ENCODE measurements at regions not wholly inside any gene's neighbourhood (a gene's known extent, or its start where the extent isn't known, plus 50 kb on each side); places are given as distances from the start of the nearest gene placed in this dataset.

- Mint-ChIP-seq H3K27me3 (peaks cover 16% of the 10 kb centered on the region), H3K4me1 (peaks cover 11% of the 10 kb centered on the region), H3K4me3 (no peak overlapping the region), H3K9me3 (no peaks in the 10 kb centered on the region), H3K36me3 (no peaks in the 10 kb centered on the region), H3K27ac (no peak overlapping the region)
- no peak for DNase-seq
Observed at GRCh38 chr5:142439207-142439860, 114.5 kb upstream of the SPRY4 start.

GRCh38 chr5:142438573-142438972 lies 113.8 kb upstream of the SPRY4 start:
- Mint-ChIP-seq H3K4me1 (peaks cover 14% of the 10 kb centered on the region), H3K27ac (no peak overlapping the region), H3K36me3 (no peaks in the 10 kb centered on the region), H3K27me3 (peaks cover 16% of the 10 kb centered on the region), H3K9me3 (no peaks in the 10 kb centered on the region), H3K4me3 (no peak overlapping the region)
- DNase-seq, result no peak

- Mint-ChIP-seq H3K27me3 (peaks cover 16% of the 10 kb centered on the region), H3K4me1 (peaks cover 24% of the 10 kb centered on the region), H3K4me3 (no peak overlapping the region), H3K27ac (no peak overlapping the region), H3K9me3 (no peaks in the 10 kb centered on the region), H3K36me3 (no peaks in the 10 kb centered on the region)
- DNase-seq, result no peak
Observed at GRCh38 chr5:142437563-142437962, 112.7 kb upstream of the SPRY4 start.

- H3K27me3 Mint-ChIP-seq, result peaks cover 4% of the 10 kb centered on the region
- H3K36me3 Mint-ChIP-seq, result no peaks in the 10 kb centered on the region
- no peak overlapping the region for H3K27ac Mint-ChIP-seq
- H3K4me1 Mint-ChIP-seq, result peaks cover 23% of the 10 kb centered on the region
- H3K4me3 Mint-ChIP-seq, result no peak overlapping the region
- H3K9me3 Mint-ChIP-seq, result no peaks in the 10 kb centered on the region
- no peak for DNase-seq
Observed at GRCh38 chr5:142435410-142436115, 110.7 kb upstream of the SPRY4 start.

- no peaks in the 10 kb centered on the region for H3K9me3 Mint-ChIP-seq
- no peak overlapping the region for H3K4me3 Mint-ChIP-seq
- peaks cover 23% of the 10 kb centered on the region for H3K4me1 Mint-ChIP-seq
- no peak overlapping the region for H3K27ac Mint-ChIP-seq
- H3K36me3 Mint-ChIP-seq, result no peaks in the 10 kb centered on the region
- peaks cover 4% of the 10 kb centered on the region for H3K27me3 Mint-ChIP-seq
- DNase-seq, result no peak
Observed at GRCh38 chr5:142434322-142434612, 109.4 kb upstream of the SPRY4 start.

GRCh38 chr5:142433526-142434321 lies 108.9 kb upstream of the SPRY4 start:
- no peak overlapping the region for H3K4me3 Mint-ChIP-seq
- no peaks in the 10 kb centered on the region for H3K36me3 Mint-ChIP-seq
- H3K27ac Mint-ChIP-seq, result peak overlapping the region; percentile 53
- H3K9me3 Mint-ChIP-seq, result no peaks in the 10 kb centered on the region
- H3K27me3 Mint-ChIP-seq, result peaks cover under 1% of the 10 kb centered on the region
- DNase-seq, result no peak
- peaks cover 23% of the 10 kb centered on the region for H3K4me1 Mint-ChIP-seq

GRCh38 chr5:142432961-142433360 lies 108.1 kb upstream of the SPRY4 start:
- Mint-ChIP-seq H3K36me3 (no peaks in the 10 kb centered on the region), H3K4me3 (peak overlapping the region; percentile 19), H3K27ac (peak overlapping the region; percentile 85)

GRCh38 chr5:142432369-142432863 lies 107.6 kb upstream of the SPRY4 start:
- Mint-ChIP-seq H3K4me1 (peaks cover 21% of the 10 kb centered on the region), H3K27me3 (no peaks in the 10 kb centered on the region), H3K4me3 (peak overlapping the region; percentile 67), H3K27ac (peak overlapping the region; percentile 85), H3K9me3 (no peaks in the 10 kb centered on the region), H3K36me3 (no peaks in the 10 kb centered on the region)
- peak; percentile 26 for DNase-seq

More at GRCh38 chr5:142432961-142433360, 108.1 kb upstream of the SPRY4 start:
- no peaks in the 10 kb centered on the region for H3K27me3 Mint-ChIP-seq
- peaks cover 21% of the 10 kb centered on the region for H3K4me1 Mint-ChIP-seq
- DNase-seq, result peak; percentile 18
- no peaks in the 10 kb centered on the region for H3K9me3 Mint-ChIP-seq

GRCh38 chr5:142428773-142429473 lies 104.1 kb upstream of the SPRY4 start:
- H3K9me3 Mint-ChIP-seq, result peaks cover 3% of the 10 kb centered on the region
- H3K4me3 Mint-ChIP-seq, result no peak overlapping the region
- no peak overlapping the region for H3K27ac Mint-ChIP-seq
- H3K27me3 Mint-ChIP-seq, result no peaks in the 10 kb centered on the region
- no peak for DNase-seq
- no peaks in the 10 kb centered on the region for H3K36me3 Mint-ChIP-seq
- H3K4me1 Mint-ChIP-seq, result peaks cover 35% of the 10 kb centered on the region

- no peak overlapping the region for H3K4me3 Mint-ChIP-seq
- no peaks in the 10 kb centered on the region for H3K27me3 Mint-ChIP-seq
- no peak overlapping the region for H3K27ac Mint-ChIP-seq
- peaks cover 28% of the 10 kb centered on the region for H3K4me1 Mint-ChIP-seq
- no peaks in the 10 kb centered on the region for H3K36me3 Mint-ChIP-seq
- peaks cover 3% of the 10 kb centered on the region for H3K9me3 Mint-ChIP-seq
- no peak for DNase-seq
Observed at GRCh38 chr5:142428036-142428772, 103.4 kb upstream of the SPRY4 start.

GRCh38 chr5:142427529-142427928 lies 102.7 kb upstream of the SPRY4 start:
- Mint-ChIP-seq H3K9me3 (peaks cover 3% of the 10 kb centered on the region), H3K4me3 (no peak overlapping the region), H3K27me3 (no peaks in the 10 kb centered on the region), H3K27ac (no peak overlapping the region), H3K36me3 (no peaks in the 10 kb centered on the region), H3K4me1 (peaks cover 25% of the 10 kb centered on the region)
- no peak for DNase-seq

GRCh38 chr5:142427015-142427364 lies 102.2 kb upstream of the SPRY4 start:
- H3K4me3 Mint-ChIP-seq, result no peak overlapping the region
- H3K27ac Mint-ChIP-seq, result no peak overlapping the region

GRCh38 chr5:142426129-142427014 lies 101.6 kb upstream of the SPRY4 start:
- no peak overlapping the region for H3K4me3 Mint-ChIP-seq
- H3K4me1 Mint-ChIP-seq, result peaks cover 22% of the 10 kb centered on the region
- H3K27ac Mint-ChIP-seq, result no peak overlapping the region
- H3K27me3 Mint-ChIP-seq, result no peaks in the 10 kb centered on the region
- peaks cover 3% of the 10 kb centered on the region for H3K9me3 Mint-ChIP-seq
- DNase-seq, result no peak
- no peaks in the 10 kb centered on the region for H3K36me3 Mint-ChIP-seq

More at GRCh38 chr5:142427015-142427364, 102.2 kb upstream of the SPRY4 start:
- Mint-ChIP-seq H3K27me3 (no peaks in the 10 kb centered on the region), H3K9me3 (peaks cover 3% of the 10 kb centered on the region), H3K36me3 (no peaks in the 10 kb centered on the region), H3K4me1 (peaks cover 20% of the 10 kb centered on the region)
- DNase-seq, result no peak

Data from activated naive CD8-positive, alpha-beta T cell treated with anti-CD3 and anti-CD28 coated beads for 36 hours (primary cell).